ENCODE measurements at regions not wholly inside any gene's neighbourhood (a gene's known extent, or its start where the extent isn't known, plus 50 kb on each side); places are given as distances from the start of the nearest gene placed in this dataset.
A peak's percentile ranks its signal among the peaks of the same experiment; 100 is the strongest.

- peak in 2 of 4 donors; percentile 56 to 71 for TF ChIP-seq POLR2AphosphoS5 (IDR thresholded peaks at IDR 0.05)
- TF ChIP-seq EP300 (IDR thresholded peaks at IDR 0.05), result no peak
- TF ChIP-seq CTCF (IDR thresholded peaks at IDR 0.05), result no peak
- TF ChIP-seq POLR2A (IDR thresholded peaks at IDR 0.05), result no peak
Observed at GRCh38 chr9:23938908-23939307, 112.9 kb upstream of the ELAVL2 start.

Data from sigmoid colon (tissue), 4 donors.